GM12864 (cell line): ENCODE measurements at regions not wholly inside any gene's neighbourhood (a gene's known extent, or its start where the extent isn't known, plus 50 kb on each side); places are given as distances from the start of the nearest gene placed in this dataset.

Experiments
- DNase-seq: peaks from one replicate; pipeline ENCODE4 v3.0.0-alpha.2; 2011; ENCODE audit warnings: low read depth
- H3K4me3 ChIP-seq: 2 replicates; pipeline ENCODE4 v1.5.1; 2011; ENCODE audit warnings: mild to moderate bottlenecking, low read depth, low read length, control low read depth
- CTCF ChIP-seq: IDR thresholded peaks from 2 replicates; pipeline ENCODE4 v1.5.1; 2011; ENCODE audit warnings: low read depth, mild to moderate bottlenecking, moderate library complexity, low read length, control low read depth, inconsistent platforms; ENCODE audit errors: missing control alignments

DNA sequence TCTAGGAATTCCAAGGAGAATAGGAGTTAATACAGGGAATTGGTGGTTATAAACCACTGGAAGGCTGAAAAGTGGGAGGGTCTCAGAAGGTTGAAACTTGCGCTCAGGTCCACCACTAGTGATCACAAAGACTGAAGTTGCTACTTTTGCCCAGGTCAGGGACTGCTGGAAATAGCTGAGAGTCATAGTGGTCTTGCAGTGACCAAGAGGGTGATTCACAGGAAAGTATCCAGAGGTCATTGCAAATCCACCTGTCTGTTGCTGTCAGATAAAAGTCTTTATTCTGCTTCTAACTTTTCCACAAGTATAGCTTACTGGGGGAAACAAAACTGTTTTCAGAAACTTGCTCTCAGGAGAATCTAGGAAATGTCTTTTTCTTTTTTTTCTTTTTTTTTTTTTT is 211.5 kb upstream of the PRSS1 start:
- TF ChIP-seq CTCF = no peak
- H3K4me3 ChIP-seq = no peak overlapping the region
- no peak for DNase-seq

GRCh38 chr7:142535123-142535779 is 214.0 kb upstream of the PRSS1 start:
- DNase-seq = no peak
- H3K4me3 ChIP-seq = no peak overlapping the region

DNA sequence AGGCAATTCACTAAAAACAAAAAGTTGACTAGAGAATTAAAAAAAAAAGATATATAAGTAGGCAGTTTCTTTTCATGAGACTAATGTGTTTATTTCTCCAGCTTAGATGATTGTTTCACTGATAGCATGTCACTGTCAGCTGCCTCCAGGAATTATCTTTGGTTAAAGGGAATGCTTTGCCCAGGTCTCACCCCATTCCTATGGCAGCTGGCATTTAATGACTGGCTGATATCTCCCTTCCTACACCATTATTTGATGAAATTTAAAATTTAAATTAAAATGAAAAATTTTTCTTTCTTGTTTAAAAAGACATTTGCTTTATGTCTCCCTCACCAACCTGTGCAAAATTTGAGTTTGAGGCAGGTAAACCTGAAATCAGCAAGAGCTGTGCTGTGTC is 214.5 kb upstream of the PRSS1 start:
- no peak for TF ChIP-seq CTCF
- no peak overlapping the region for H3K4me3 ChIP-seq
- DNase-seq = no peak

More at GRCh38 chr7:142535123-142535779, 214.0 kb upstream of the PRSS1 start:
- TF ChIP-seq CTCF = peak; percentile 86

- H3K4me3 ChIP-seq = no peak overlapping the region
- DNase-seq = no peak
- no peak for TF ChIP-seq CTCF
These were observed 215.4 kb upstream of the PRSS1 start for GRCh38 chr7:142533920-142534319.

DNA sequence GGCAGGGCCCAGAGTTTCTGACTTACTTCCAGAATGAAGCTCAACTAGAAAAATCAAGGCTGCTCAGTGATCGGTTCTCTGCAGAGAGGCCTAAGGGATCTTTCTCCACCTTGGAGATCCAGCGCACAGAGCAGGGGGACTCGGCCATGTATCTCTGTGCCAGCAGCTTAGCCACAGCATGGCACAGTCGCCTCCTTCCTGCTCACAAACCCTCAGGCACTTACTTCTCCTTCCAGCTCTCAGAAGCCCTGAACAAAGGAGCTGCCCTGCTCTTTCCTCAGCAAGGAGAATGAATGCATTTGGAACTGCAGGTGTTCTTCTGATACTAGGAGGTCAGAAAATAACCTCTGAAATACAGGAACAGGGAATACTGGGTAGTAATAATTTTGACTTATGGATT is 219.7 kb upstream of the PRSS1 start:
- H3K4me3 ChIP-seq = no peak overlapping the region
- TF ChIP-seq CTCF = no peak
- no peak for DNase-seq

- no peak overlapping the region for H3K4me3 ChIP-seq
- no peak for TF ChIP-seq CTCF
These were observed 220.5 kb upstream of the PRSS1 start for GRCh38 chr7:142528608-142529408.

More at GRCh38 chr7:142528608-142529408, 220.5 kb upstream of the PRSS1 start:
- no peak for DNase-seq
